GM18507 (cell line): ENCODE measurements at regions not wholly inside any gene's neighbourhood (a gene's known extent, or its start where the extent isn't known, plus 50 kb on each side); places are given as distances from the start of the nearest gene placed in this dataset.

Experiments used
- DNase-seq: peaks from one replicate; pipeline ENCODE4 v3.0.0; 2011; ENCODE audit warnings: low read depth; ENCODE audit not compliant: insufficient read length; ENCODE audit errors: extremely low spot score
- FAIRE-seq: peaks from 2 replicates; lab custom pipeline; 2011; peaks lifted over from hg19 to GRCh38; lab: Jason Lieb, UNC

DNA sequence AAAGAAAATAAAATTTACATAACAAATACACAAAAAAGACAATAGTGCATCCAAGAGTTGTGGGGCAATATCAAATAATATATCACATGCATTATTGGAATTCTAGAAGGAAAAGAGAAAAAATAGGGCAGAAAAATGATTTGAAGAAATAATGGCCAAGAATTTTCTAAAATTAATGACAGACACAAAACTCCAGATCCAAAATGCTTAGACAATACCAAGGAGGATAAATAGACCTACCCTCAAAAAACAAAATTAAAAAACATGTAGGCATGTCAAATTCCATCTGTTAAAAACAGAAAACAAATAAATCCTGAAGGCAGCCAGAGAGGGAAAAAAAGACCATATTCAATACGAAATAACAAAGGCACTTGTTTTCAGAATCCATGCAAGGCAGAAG, 191.5 kb upstream of the ZNF536 start:
- no peak for DNase-seq
- FAIRE-seq: no peak

DNA sequence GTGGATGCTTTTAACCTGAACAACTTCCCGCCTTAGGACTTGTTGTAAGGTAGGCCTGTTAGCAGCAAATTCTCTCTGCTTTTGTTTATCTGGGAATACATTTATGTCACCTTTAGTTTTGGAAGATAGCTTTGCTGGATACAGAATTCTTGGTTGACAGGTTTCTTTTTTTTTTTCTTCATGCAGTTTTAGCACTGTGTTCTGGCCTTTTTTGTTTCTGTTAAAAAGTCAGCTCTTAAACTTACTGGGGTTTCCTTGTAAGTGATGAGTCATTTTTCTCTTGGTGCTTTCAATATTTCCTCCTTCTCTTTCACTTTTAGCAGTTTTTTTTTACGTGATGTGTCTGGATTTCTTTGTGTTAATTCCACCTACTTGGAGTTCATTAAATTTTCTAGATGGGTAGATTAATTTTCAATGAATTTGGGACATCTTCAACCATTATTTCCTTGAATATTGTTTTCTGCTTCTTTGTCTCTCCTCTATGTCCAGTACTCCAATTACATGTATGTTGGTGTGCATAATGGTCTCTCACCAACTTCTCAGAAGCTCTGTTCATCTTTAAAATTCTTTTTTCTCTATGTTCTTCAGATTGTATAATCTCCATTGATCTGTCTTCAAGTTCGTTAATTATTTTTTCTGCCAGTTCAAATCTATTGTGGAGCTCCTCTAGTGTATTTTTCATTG, 188.2 kb upstream of the ZNF536 start:
- no peak for DNase-seq
- no peak for FAIRE-seq

DNA sequence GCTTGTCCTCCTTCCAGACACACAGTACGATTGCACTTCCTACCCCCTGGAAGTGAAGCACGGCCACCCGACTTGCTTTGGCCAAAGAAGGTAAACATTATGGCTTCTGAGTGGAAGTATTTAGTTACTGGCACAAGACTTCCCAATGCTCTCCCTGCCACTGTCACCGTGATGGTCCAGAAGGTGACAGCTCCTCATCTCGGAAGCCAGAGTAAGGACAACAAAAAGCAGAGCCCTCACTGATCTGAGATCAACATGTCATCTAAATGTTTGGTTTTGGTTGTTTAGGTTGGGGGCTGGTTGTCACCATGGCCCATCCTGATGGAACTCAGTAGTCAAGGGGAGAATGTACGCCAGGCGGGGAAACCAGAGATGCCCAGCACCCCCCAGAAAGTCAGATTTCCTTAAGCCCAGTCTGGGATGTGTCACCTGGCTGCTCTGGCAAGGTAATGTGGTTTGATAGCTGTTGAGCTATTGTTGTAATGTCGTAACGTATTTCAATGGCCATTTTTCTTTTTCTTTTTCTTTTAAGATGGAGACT, 170.1 kb upstream of the ZNF536 start:
- DNase-seq (no peak), FAIRE-seq (no peak)

DNA sequence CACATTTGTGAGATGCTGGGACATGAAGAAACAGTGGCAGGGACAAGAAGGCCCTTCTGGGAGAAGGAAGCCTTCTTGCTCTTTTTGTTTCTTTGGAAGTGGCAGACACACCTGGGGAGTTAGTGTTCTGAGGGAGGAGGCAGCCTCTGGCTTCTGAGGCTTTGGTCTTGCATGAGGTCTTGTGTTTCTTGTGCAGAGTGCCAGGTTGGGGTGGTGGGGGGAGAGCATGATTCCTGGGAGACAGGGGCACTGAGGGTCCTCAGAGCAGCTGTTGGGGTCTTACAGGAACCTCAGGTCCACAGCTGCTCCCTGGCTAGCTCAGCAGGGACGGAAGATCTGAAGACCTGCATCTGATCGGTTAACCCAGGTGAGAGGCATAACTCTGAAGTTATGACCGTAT, 167.5 kb upstream of the ZNF536 start:
- DNase-seq: no peak
- no peak for FAIRE-seq

DNA sequence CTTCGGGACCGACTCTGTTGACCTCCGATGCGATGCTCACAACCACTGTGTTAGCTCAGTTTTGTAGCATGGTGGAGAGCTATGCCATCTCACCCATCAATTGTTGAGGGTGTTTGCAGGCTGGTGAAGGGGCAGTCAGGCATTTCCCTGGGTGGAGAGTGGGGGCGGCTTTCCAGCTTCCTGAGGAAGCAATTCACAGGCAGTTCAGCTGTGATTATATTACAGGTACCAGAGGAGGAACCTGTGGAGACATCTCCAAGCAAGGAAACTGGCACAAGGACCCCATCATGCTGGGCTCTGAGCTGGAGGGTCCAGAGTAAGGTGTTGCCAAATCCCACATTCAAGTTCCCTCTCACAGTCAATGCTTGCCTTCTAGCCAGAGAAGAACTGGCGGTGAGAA, 166.0 kb upstream of the ZNF536 start:
- FAIRE-seq (no peak), DNase-seq (no peak)

DNA sequence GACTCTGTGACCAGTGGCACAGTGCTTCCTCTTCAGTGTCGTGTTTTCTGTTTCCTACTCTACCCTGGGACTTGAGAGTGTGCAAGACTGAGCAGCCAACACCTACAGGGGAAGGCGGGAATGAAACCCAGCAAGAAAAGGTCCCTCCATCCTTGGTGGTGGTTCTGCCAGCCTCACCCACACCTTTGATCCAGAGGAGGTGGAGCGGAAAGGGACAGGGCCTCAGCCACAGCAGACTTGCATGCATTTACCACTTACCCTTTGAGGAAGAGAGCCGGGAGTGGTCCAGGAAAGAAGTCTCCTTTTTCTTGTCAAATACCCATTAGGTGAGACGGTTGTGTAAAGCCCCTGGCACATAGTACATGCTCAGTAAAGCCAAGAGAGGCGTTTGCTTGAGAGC, 164.8 kb upstream of the ZNF536 start:
- no peak for DNase-seq
- no peak for FAIRE-seq

DNA sequence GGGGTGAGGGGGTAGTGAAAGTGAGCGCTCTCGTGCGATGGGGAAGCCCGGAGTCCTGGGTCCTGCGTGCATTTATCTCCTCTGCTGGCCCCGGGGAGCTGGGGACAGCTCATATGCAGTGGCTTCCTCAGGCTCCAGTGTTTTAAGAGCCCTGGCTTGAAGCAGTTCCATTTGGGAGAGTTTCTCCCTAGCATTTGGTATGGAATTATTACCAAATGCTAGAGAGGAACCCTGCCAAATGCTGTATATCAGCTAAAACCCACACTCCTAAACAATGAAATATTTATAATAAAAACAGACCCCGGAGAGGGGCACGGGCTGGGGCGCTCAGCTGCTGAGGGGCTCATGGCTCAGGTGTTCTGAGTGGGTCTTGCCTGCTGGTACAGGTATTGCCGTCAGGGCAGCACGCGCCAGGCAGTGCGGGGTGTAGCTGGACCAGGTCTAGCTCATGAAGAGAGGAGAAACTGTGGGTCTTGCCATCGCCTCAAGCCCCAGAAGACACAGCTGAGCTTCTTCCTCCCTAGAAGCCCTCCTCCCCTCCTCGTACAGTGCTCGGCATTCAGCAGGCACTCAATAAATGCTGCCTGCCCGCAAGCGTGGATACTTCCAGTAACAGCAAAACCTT, 163.6 kb upstream of the ZNF536 start:
- FAIRE-seq (no peak), DNase-seq (no peak)

DNA sequence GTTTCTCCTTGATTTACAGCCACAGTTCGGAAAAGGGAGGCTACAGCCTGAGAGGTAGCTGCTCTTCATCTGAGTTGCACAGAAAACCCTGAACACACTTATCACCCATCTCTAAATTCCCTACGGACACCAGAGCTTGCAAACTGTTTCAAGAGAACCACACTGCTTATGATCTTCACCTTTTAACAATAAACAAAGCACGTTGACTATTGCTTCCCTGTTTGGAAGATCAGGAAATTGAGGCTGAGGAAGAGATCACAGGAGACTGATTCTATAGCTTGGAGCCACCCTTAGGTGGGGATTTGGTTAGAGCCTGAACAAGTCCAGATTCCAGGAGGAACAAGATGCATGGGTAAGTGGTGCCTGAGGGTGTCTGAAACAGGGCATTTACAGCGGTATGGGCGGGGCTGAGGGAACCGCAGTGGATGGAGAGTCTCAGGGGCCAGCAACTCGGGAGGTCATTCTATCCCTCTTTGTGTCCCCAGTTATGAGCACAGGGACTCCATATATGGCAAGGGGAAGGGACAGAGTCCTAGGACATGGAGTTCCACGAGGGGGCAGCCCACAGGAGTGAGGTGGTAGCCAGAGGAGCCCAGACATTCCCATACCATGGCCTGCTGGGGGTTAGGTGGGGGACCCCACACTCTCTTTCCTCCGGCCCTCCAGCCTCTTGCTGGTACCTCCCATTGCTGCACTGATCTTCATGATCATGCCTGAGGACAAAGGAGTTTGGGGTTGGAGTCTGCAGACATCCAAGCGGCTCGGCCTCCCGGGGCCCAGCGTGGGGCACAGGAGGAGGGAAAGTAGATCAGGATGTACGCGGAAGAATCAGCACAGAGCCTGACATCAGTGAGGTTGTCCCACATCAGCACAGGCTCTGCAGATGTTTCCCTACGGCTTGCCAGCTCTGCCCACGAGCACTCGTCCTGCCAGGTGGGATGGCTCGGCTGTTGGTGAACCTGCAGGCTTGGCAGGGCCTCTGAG, 162.3 kb upstream of the ZNF536 start:
- no peak for FAIRE-seq
- DNase-seq: no peak

DNA sequence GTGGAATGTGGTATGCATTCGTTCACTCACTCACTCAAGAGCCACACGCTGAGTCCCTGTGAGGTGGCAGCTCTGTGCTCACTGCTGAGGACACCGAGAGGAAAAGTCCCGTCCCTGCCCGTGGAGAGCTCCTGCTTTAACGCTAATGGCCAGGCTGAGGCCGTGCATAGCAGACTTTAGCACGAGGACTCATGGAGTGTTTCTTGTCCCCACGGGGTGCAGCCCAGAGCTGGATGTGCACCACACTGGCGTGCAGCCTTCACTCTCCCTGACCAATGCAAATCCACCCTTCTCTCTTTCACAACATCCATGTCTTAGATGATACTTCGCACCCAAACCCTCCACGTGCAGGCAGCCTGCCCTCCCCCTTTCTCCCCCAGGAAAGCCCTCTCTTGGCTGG, 159.6 kb upstream of the ZNF536 start:
- FAIRE-seq: no peak

DNA sequence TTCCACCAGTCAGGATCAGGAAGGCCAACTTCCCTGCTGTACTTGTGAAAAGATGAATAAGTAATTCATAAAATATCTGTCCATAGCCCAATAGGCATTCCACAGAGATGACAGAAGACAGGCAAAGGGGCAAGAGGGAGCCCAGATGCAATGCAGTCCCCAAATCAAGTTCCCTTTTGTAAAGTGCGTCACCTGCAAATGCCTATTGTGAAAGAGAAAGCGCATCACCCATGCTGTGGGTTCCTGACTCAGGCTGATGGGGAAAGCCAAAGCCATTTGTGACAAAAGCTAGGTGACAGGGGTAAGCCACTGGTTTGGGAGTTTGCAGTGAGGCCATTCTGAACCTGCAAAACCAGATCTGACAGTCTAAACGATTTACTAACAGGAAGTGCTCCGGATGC, 157.5 kb upstream of the ZNF536 start:
- FAIRE-seq: no peak
- DNase-seq: no peak

More for the DNA sequence above, 159.6 kb upstream of the ZNF536 start:
- DNase-seq: no peak

DNA sequence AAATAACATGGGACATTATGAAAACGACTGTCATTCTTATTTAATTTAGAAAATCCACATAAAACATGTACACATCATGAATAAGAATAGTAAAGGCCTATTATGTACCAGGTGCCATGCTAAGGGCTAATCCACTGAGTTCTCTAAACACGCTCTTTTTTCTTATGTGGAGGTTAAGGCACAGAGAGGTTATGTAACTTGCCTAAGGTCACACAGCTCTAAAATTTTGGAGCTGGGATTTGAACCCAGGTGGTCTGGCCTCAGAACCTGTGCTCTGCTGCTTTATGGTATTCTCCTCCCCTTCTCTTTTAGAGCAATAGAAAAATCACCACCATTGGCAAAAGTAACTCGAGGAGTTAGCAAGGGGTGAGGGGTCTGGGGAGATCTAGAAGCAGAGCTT, 156.9 kb upstream of the ZNF536 start:
- FAIRE-seq: no peak
- no peak for DNase-seq

DNA sequence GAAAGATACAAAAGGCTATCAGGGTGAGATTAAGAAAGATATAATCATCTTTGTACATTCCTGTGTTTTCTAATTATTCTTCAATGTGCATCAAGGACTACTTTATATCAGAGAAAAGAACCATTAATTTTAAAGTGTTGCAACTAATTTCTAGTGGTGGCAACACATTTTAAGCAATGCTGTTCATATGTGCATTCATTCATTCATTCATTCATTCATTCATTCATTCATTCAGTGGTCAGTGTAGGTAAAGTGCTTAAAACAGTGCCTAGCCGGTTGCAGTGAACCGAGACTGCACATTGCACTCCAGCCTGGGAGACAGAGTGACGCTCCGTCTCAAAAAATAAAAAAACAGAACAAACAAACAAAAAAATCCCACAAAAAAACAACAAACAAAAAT, 155.7 kb upstream of the ZNF536 start:
- DNase-seq: no peak
- no peak for FAIRE-seq

DNA sequence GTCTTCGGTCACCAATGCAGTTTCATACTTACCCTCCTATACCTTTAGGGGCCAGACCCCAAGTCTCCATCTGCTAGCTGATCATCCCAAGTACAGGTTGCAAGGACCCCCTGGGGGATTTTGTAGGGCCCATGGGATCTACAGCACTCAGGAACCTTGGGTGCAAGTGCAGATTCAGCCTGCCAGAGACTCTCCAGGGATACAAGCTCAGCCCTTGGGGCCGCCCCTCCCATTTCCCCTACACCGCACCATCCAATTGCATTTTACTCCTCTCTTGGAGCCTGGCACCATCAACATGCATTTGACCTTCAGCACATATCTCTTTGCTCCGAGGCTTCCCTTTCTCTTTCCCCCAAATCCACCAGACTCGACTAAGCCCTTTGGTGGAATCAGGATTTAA, 154.7 kb upstream of the ZNF536 start:
- no peak for DNase-seq
- FAIRE-seq: no peak

DNA sequence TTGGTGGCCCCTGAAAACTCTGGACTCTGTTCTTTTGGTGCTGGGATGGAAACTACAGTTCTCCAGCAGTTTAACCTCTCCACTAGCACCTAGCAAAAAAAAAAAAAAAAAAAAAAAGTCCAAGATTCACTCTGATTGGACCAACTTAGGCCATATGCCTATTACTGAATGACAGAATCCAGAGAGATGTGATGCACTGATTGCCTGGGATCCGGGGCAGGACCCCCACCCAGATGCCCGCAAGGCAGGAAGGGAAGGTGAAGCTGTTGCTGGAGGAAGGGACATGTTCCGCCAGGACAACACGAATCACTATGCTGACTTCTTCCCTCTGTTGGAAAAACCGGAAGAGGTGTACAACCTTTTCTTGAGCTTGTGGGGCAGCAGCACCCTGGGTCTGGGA, 152.5 kb upstream of the ZNF536 start:
- no peak for FAIRE-seq

DNA sequence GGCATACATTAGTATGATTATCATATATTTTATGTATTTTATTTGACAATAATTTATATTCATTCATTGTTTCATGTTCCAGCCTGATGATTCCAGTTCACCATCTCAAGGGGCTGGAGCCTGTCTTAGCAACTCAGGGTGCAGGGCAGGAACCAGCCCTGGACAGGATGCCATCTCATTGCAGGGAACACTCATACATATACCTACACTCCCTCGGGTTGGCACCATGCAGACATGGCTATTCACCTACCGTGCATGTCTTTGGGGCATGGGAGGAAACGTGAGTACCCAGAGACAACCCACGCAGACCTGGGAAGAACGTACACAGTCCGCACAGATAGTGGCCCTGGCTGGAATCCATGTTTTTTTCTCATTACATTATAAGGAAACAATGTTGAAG, 151.0 kb upstream of the ZNF536 start:
- DNase-seq (no peak), FAIRE-seq (no peak)

More for the DNA sequence above, 152.5 kb upstream of the ZNF536 start:
- no peak for DNase-seq

DNA sequence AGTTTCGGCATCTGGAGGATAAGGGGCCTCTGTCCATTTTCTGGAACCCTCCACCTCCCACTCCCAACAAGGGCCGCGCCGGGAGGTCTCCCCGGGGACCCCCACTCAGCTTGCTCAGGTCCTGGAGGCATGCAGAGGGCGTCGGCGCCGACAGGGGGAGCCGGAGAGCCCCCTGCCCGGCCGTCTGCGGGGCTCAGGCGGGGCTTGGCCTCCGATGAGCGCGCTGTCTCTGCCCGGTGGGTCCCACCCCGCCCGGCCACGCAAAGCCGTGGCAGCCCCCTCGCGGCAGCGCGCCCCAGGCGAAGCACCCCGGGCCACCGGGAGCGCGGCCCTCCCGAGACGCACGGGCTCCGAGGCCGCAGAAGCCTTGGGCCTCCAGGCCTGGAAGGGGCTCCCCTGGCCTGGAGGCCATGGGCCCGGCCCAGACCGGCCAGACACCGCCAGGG, 149.7 kb upstream of the ZNF536 start:
- DNase-seq (no peak), FAIRE-seq (no peak)

DNA sequence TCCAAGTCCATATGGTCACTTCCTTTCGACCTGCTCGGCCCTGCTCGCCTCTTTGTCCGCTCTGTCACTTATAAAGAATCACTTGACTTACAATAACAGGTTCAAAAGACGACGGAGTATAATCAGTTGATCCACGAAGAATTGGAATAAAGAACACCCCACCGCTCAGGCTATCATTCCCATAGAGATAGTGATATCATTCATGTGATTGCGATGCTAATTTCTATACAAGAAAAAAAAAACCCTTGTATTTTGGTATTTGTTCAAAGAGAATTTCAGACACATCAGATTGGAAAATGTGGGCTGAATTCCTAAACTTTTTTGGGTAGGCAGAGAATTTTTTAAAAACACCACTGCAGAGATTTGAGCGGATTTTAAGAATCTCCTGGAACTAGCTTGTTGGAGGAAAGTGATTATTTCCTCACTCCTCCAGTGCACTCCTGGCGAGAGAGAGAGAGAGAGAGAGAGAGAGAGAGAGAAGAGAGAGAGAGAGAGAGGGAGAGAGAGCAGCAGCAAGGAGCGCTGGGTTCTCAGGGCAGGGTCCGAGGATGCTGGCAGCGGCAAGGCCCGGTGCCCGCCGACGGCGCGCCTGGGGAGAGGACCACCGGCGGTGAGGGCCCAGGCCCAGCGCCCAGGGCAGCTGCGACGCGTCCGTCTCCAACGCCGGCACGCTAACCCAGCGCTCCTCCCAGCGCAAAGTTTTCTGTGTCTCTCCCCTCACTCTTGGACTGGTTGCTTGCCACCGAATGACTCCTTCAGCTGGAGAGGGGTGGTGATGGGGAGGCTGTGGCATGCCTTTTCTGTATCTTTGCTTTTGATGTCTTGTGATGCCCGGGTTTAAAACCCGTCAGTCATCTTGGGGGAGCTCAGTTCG, 149.0 kb upstream of the ZNF536 start:
- FAIRE-seq (no peak), DNase-seq (no peak)

DNA sequence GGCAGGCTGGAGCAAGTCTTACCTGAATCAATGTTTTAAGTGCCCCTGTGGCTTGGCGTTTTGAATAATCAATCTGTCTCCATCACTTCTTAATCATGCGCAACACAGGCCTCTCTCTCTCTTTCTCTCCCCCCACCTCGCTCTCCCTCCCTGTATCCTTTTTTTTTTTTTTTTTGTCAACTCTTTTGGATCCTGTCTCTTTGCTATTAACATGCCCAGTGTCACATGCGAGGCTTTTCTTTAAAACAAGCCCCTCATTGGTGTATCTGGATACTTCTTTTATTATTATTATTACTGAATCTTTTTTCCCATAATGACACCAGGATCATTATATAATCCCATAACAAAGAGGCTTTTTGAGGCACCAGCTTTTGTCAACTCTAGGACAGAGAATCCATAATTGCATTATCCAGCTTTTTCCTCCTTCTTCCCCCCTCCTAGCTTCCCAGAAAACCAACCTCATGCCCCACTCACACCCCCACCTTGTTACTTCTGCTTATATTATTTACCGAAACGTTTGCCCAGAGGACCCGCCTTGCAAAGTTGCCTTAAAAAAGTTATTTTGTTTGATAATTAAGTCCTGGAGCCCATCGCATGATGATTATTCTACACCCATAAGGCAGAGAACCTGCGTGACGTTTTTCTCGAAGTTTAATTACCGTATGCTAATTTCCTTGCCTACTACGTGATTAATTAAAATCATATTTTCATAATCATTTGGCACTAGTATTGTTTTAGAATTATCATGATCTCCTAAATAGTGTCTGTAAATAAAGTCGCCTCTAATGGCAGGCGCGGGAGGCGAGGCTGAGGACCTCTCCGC, 148.1 kb upstream of the ZNF536 start:
- no peak for FAIRE-seq
- DNase-seq: no peak
